ENCODE measurements at regions not wholly inside any gene's neighbourhood (a gene's known extent, or its start where the extent isn't known, plus 50 kb on each side); places are given as distances from the start of the nearest gene placed in this dataset.

DNA sequence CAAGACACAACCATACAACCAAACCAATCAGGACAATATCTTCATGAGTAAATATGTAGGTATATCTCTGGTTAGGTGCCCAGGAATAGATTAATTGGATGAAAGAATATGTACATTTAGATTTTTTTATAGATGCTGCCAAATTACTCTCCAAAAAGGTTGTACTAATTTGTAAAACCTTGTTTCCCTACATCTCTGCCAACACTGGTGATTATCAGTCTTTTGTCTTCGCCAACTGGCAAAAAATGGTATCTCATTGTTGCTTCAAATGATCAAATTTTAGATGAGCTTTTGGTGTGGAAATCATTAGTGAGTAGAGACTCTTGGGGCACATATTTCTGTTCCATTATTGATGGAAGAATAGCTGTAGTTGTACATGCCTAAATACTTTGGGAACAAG, 90.7 kb upstream of the ELL2 start:
- Histone ChIP-seq H3K23me2 (ENCODE audit: low read depth, low read length) (no peaks in the 10 kb centered on the region; the same call in 1 of the 2 replicates), H3K36me3 (ENCODE audit: control insufficient read depth in 2 of 4, insufficient read depth in 4 of 4, low read length in 3 of 4) (no peaks in the 10 kb centered on the region), H4K8ac (ENCODE audit: extremely low read depth, insufficient read depth, low read length) (no peak overlapping the region), H2AK5ac (ENCODE audit: low read depth, low read length) (no peak overlapping the region), H3K79me1 (ENCODE audit: low read depth, low read length) (no peaks in the 10 kb centered on the region), H3K4me3 (ENCODE audit: extremely low read depth in 1 of 4, insufficient read depth in 2 of 4, low read depth in 3 of 4, low read length in 4 of 4) (no peak overlapping the region), H2AFZ (ENCODE audit: low read length) (no peak overlapping the region), H2BK20ac (ENCODE audit: low read length) (no peak overlapping the region), H4K20me1 (replicated peaks in 1 of 2; ENCODE audit: control insufficient read depth in 1 of 2, insufficient read depth in 2 of 2, low read length in 2 of 2) (no peaks in the 10 kb centered on the region), H3K9ac (replicated peaks in 1 of 4; ENCODE audit: extremely low read depth in 1 of 4, low read depth in 3 of 4, low read length in 3 of 4) (no peak overlapping the region), H3K4ac (replicated peaks; ENCODE audit: insufficient read length, low read depth, low read length) (no peak overlapping the region), H3K27me3 (replicated peaks in 1 of 4; ENCODE audit: control insufficient read depth in 3 of 4, extremely low read depth in 1 of 4, insufficient read depth in 3 of 4, low read length in 3 of 4) (no peaks in the 10 kb centered on the region), H3K27ac (ENCODE audit: low read depth, low read length) (no peak overlapping the region), H3K23ac (ENCODE audit: insufficient read length) (no peak overlapping the region), H3K79me2 (ENCODE audit: control insufficient read depth in 1 of 2, insufficient read depth in 2 of 2, low read length in 2 of 2) (no peaks in the 10 kb centered on the region), H3K4me2 (ENCODE audit: insufficient read depth in 1 of 2, low read depth in 2 of 2, low read length in 2 of 2) (no peak overlapping the region), H3K9me3 (ENCODE audit: insufficient read depth in 2 of 2, low read depth in 1 of 2, low read length in 1 of 2) (no peaks in the 10 kb centered on the region), H4K91ac (replicated peaks; ENCODE audit: insufficient read length, low read length) (no peak overlapping the region), H2BK5ac (ENCODE audit: low read depth, low read length) (no peak overlapping the region), H4K5ac (ENCODE audit: insufficient read length, low read depth, low read length) (no peak overlapping the region), H3K4me1 (replicated peaks in 1 of 4; ENCODE audit: control insufficient read depth in 3 of 4, insufficient read depth in 4 of 4, low read length in 3 of 4) (peaks cover 0 to 3% (median 2%) of the 10 kb centered on the region in 4 experiments; a peak in 3 of 7 replicates), H2BK12ac (ENCODE audit: low read depth, low read length) (no peak overlapping the region), H2BK120ac (replicated peaks; ENCODE audit: low read depth, low read length) (no peak overlapping the region), H3K14ac (ENCODE audit: insufficient read length) (no peak overlapping the region), H2BK15ac (ENCODE audit: low read length) (no peak overlapping the region), H3K56ac (replicated peaks; ENCODE audit: insufficient read length, low read depth, low read length) (no peak overlapping the region), H3K18ac (ENCODE audit: extremely low read depth, low read length) (no peak overlapping the region)
- 94% methylated on average over 1 of the region's 1 CpG; no CpG with 5 or more reads in 1 of the 2 experiments for WGBS, 2 experiments (ENCODE audit: extremely low coverage in 1 of 2, insufficient coverage in 1 of 2, insufficient read length in 1 of 2, insufficient replicate concordance in 2 of 2, low coverage in 1 of 2, low lambda C conversion rate in 2 of 2, missing lambda C conversion rate in 1 of 2)
- FAIRE-seq (no peak), DNase-seq (ENCODE audit: low read depth in 1 of 2, low spot score in 2 of 2) (no peak)
- CTCF ChIA-PET (ENCODE audit: partially characterized antibody): no interaction called here
- POLR2A ChIA-PET (ENCODE audit: partially characterized antibody): no interaction called here
- TF ChIP-seq SIRT6 (IDR thresholded peaks at IDR 0.05; ENCODE audit: low read length) (no peak), ASH2L (IDR thresholded peaks at IDR 0.05; ENCODE audit: low read length) (no peak), CHD2 (IDR thresholded peaks at IDR 0.05; ENCODE audit: low read length) (no peak), CBX8 (IDR thresholded peaks at IDR 0.05; ENCODE audit: borderline replicate concordance, low read depth, low read length) (no peak), SP4 (IDR thresholded peaks at IDR 0.05; ENCODE audit: low read length) (no peak), RFX5 (IDR thresholded peaks at IDR 0.05; ENCODE audit: borderline replicate concordance, low read depth, low read length) (no peak), POU5F1 (IDR thresholded peaks at IDR 0.05; ENCODE audit: low read depth, low read length) (no peak), GTF2F1 (IDR thresholded peaks at IDR 0.05; ENCODE audit: borderline replicate concordance, low read depth, low read length) (no peak), ATF2 (IDR thresholded peaks at IDR 0.05; ENCODE audit: low read length) (no peak), SP1 (IDR thresholded peaks at IDR 0.05; ENCODE audit: low read depth, low read length) (no peak), JUND (IDR thresholded peaks at IDR 0.05; ENCODE audit: low read length) (no peak)
- TF ChIP-seq, protein P1, sequence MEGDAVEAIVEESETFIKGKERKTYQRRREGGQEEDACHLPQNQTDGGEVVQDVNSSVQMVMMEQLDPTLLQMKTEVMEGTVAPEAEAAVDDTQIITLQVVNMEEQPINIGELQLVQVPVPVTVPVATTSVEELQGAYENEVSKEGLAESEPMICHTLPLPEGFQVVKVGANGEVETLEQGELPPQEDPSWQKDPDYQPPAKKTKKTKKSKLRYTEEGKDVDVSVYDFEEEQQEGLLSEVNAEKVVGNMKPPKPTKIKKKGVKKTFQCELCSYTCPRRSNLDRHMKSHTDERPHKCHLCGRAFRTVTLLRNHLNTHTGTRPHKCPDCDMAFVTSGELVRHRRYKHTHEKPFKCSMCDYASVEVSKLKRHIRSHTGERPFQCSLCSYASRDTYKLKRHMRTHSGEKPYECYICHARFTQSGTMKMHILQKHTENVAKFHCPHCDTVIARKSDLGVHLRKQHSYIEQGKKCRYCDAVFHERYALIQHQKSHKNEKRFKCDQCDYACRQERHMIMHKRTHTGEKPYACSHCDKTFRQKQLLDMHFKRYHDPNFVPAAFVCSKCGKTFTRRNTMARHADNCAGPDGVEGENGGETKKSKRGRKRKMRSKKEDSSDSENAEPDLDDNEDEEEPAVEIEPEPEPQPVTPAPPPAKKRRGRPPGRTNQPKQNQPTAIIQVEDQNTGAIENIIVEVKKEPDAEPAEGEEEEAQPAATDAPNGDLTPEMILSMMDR (IDR thresholded peaks at IDR 0.05; ENCODE audit: control extremely low read depth in 1 of 3, insufficient read depth in 1 of 3, low read depth in 1 of 3, low read length in 3 of 3): no peak

Measured in H1 (cell line).